Endodermal cell (in vitro differentiated cells): ENCODE measurements at regions not wholly inside any gene's neighbourhood (a gene's known extent, or its start where the extent isn't known, plus 50 kb on each side); places are given as distances from the start of the nearest gene placed in this dataset.

Source experiments
- DNase-seq: peaks from one replicate; pipeline ENCODE4 v3.0.0-alpha.2; 2017
- H3K27ac ChIP-seq: 2 replicates; pipeline ENCODE4 v1.5.1; 2013; ENCODE audit warnings: mild to moderate bottlenecking, low read depth, low read length, moderate library complexity
- H3K27me3 ChIP-seq: 2 replicates; pipeline ENCODE4 v1.6.1; 2013; ENCODE audit warnings: mild to moderate bottlenecking, low read length, moderate library complexity; ENCODE audit not compliant: insufficient read depth, control insufficient read depth, poor library complexity, severe bottlenecking
- H3K36me3 ChIP-seq: 2 replicates; pipeline ENCODE4 v1.7.0; 2013; ENCODE audit warnings: mild to moderate bottlenecking, low read length, moderate library complexity; ENCODE audit not compliant: control insufficient read depth, insufficient read depth
- H3K4me1 ChIP-seq: one replicate; pipeline ENCODE4 v1.7.0; 2013; ENCODE audit warnings: low read length; ENCODE audit not compliant: control insufficient read depth, insufficient read depth
- H3K4me3 ChIP-seq: 2 replicates; pipeline ENCODE4 v1.5.1; 2013; ENCODE audit warnings: mild to moderate bottlenecking, low read length, moderate library complexity
- H3K9ac ChIP-seq: 2 replicates; pipeline ENCODE4 v1.6.1; 2013; ENCODE audit warnings: mild to moderate bottlenecking, low read length, moderate library complexity; ENCODE audit not compliant: poor library complexity, severe bottlenecking; ENCODE audit errors: extremely low read depth
- H3K9me3 ChIP-seq: 2 replicates; pipeline ENCODE4 v1.6.1; 2013; ENCODE audit warnings: mild to moderate bottlenecking, low read length, moderate library complexity; ENCODE audit not compliant: control insufficient read depth
- H3K27ac Mint-ChIP-seq: 2 replicates; pipeline ENCODE4 v1.8.0; 2020; ENCODE audit warnings: mixed read lengths
- H3K27me3 Mint-ChIP-seq: 2 replicates; pipeline ENCODE4 v1.8.0; 2021; ENCODE audit warnings: mild to moderate bottlenecking, mixed read lengths; ENCODE audit not compliant: insufficient read depth
- H3K36me3 Mint-ChIP-seq: 2 replicates; pipeline ENCODE4 v1.8.0; 2020; ENCODE audit warnings: low read depth, mixed read lengths
- H3K4me1 Mint-ChIP-seq: 2 replicates; pipeline ENCODE4 v1.8.0; 2020; ENCODE audit warnings: mixed read lengths
- H3K4me3 Mint-ChIP-seq: 2 replicates; pipeline ENCODE4 v1.8.0; 2020; ENCODE audit warnings: mild to moderate bottlenecking, moderate library complexity, mixed read lengths
- H3K9me3 Mint-ChIP-seq: 2 replicates; pipeline ENCODE4 v1.8.0; 2020; ENCODE audit warnings: mild to moderate bottlenecking, mixed read lengths
- WGBS, 2 experiments: methylation state at CpG; one replicate each; pipeline versions ENCODE4 v1.1.5 to v1.1.7; 2013; ENCODE audit warnings: missing lambda C conversion rate in 2 of 2, mixed read lengths in 1 of 2; ENCODE audit not compliant: insufficient coverage in 1 of 2, insufficient read length in 1 of 2; 5-methylcytosine and 5-hydroxymethylcytosine counted together
- TF ChIP-seq, protein P1 (sequence below): fragments of 200-600 bp; sonication (generic); conservative IDR thresholded peaks from 2 replicates; pipeline ENCODE4 v1.5.0; 2021; ENCODE audit warnings: antibody characterized with exemption, mild to moderate bottlenecking

DNA sequence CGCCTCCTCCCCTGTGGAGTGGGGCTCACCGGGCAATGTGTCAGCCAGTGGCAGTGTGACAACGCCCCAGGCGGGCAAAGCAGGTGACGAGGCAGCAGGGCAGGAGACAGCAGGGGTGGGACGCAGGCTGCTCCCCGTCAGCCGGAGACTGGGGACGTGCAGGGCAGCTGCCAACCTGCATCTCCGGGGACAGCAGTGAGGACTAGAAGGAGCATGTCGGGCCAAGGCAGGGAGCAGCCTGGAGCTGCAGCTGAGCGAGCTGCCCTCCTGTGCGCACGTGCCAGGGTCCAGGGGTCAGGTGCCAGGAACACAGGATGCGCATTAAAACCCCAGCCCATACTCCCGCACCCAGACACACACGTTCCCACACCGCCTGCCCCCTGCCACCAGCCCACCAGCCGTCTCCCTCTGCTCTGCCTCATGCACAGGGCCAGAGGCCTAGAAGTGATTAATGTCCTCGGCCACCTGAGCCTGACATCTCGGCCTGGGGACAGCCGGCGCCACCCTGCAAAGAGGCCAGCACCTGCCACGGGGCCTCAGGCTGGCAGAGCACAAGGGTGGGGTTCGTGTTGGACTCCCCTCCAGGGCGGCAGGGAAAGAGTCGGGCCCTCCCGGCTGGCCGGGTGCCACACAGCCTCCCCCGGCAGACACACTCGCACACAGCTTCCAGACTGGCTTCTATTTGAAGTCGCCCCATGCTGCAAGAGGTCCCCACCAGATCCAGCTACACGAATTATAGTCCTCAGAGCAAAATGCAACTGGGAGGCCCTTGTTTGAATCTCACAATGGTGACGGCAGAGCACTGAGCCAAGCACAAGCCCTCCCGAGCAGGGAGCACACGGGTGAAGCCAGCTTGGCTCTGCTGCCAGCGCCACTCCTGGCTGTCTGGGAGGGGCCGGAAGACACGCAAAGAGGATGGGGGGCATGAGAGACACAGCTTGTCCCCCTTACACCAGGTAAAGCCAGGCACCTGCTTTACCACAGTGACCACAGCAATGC is 90.4 kb downstream of the RBFOX3 start:
- 91 to 93% methylated on average over 18 to 39 of the region's 39 CpGs for WGBS, 2 experiments
- H3K27me3 Mint-ChIP-seq, result no peaks in the 10 kb centered on the region
- Histone ChIP-seq H3K4me3 (no peak overlapping the region), H3K9me3 (no peaks in the 10 kb centered on the region), H3K36me3 (no peaks in the 10 kb centered on the region), H3K27ac (peak overlapping the region; percentile 80), H3K27me3 (no peaks in the 10 kb centered on the region), H3K4me1 (no peaks in the 10 kb centered on the region), H3K9ac (no peak overlapping the region)
- no peak overlapping the region for H3K27ac Mint-ChIP-seq
- TF ChIP-seq, protein P1, sequence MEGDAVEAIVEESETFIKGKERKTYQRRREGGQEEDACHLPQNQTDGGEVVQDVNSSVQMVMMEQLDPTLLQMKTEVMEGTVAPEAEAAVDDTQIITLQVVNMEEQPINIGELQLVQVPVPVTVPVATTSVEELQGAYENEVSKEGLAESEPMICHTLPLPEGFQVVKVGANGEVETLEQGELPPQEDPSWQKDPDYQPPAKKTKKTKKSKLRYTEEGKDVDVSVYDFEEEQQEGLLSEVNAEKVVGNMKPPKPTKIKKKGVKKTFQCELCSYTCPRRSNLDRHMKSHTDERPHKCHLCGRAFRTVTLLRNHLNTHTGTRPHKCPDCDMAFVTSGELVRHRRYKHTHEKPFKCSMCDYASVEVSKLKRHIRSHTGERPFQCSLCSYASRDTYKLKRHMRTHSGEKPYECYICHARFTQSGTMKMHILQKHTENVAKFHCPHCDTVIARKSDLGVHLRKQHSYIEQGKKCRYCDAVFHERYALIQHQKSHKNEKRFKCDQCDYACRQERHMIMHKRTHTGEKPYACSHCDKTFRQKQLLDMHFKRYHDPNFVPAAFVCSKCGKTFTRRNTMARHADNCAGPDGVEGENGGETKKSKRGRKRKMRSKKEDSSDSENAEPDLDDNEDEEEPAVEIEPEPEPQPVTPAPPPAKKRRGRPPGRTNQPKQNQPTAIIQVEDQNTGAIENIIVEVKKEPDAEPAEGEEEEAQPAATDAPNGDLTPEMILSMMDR, result no peak
- H3K4me3 Mint-ChIP-seq, result no peak overlapping the region
- H3K9me3 Mint-ChIP-seq, result no peaks in the 10 kb centered on the region
- no peak for DNase-seq
- H3K4me1 Mint-ChIP-seq, result no peaks in the 10 kb centered on the region
- no peaks in the 10 kb centered on the region for H3K36me3 Mint-ChIP-seq

GRCh38 chr17:79519601-79520000 is 91.2 kb downstream of the RBFOX3 start:
- no peaks in the 10 kb centered on the region for H3K27me3 Mint-ChIP-seq
- peak overlapping the region; percentile 80 for H3K27ac ChIP-seq
- no peak for DNase-seq
- H3K36me3 ChIP-seq, result no peaks in the 10 kb centered on the region
- no peaks in the 10 kb centered on the region for H3K27me3 ChIP-seq
- no peak overlapping the region for H3K4me3 Mint-ChIP-seq
- no peaks in the 10 kb centered on the region for H3K4me1 ChIP-seq
- 89 to 97% methylated on average over 9 to 11 of the region's 11 CpGs for WGBS, 2 experiments
- no peak overlapping the region for H3K4me3 ChIP-seq
- TF ChIP-seq, protein P1, result no peak
- no peaks in the 10 kb centered on the region for H3K9me3 ChIP-seq
- H3K9ac ChIP-seq, result no peak overlapping the region
- no peak overlapping the region for H3K27ac Mint-ChIP-seq
- H3K4me1 Mint-ChIP-seq, result no peaks in the 10 kb centered on the region
- H3K9me3 Mint-ChIP-seq, result no peaks in the 10 kb centered on the region
- no peaks in the 10 kb centered on the region for H3K36me3 Mint-ChIP-seq

GRCh38 chr17:79518585-79519523 is 92.0 kb downstream of the RBFOX3 start:
- H3K36me3 ChIP-seq, result no peaks in the 10 kb centered on the region
- TF ChIP-seq, protein P1, result no peak
- no peaks in the 10 kb centered on the region for H3K9me3 Mint-ChIP-seq
- no peaks in the 10 kb centered on the region for H3K4me1 ChIP-seq
- H3K27me3 ChIP-seq, result no peaks in the 10 kb centered on the region
- no peak overlapping the region for H3K4me3 Mint-ChIP-seq
- H3K9ac ChIP-seq, result no peak overlapping the region
- H3K27ac Mint-ChIP-seq, result no peak overlapping the region
- no peak for DNase-seq
- no peaks in the 10 kb centered on the region for H3K9me3 ChIP-seq
- H3K27me3 Mint-ChIP-seq, result no peaks in the 10 kb centered on the region
- H3K27ac ChIP-seq, result peak overlapping the region; percentile 55
- WGBS, 2 experiments, result 87 to 88% methylated on average over 24 to 31 of the region's 31 CpGs
- H3K36me3 Mint-ChIP-seq, result no peaks in the 10 kb centered on the region
- H3K4me1 Mint-ChIP-seq, result no peaks in the 10 kb centered on the region
- H3K4me3 ChIP-seq, result no peak overlapping the region
